ENCODE measurements at regions not wholly inside any gene's neighbourhood (a gene's known extent, or its start where the extent isn't known, plus 50 kb on each side); places are given as distances from the start of the nearest gene placed in this dataset.

DNA sequence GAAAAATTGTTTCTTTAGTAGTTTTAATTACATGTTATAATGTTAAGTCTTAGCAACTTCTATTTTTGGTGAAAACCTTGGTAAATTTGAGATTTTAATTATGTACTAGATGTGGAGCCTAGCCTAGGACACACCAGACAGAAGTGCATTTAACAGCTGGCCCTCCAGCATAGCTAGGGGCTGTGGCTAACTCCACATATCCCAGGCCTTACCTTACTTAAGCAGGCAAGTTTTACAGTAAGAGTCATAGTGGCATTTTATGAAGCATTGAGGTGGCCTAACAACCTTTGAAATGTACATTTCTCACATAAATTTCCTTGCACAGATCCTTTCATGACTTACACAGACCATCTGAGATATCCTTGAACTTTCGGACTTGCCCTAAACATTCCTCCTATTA, 71.6 kb upstream of the C4orf54 start:
- Histone ChIP-seq H2AK9ac (replicated peaks; ENCODE audit: low read depth, low read length, poor library complexity) (no peak overlapping the region), H3K27me3 (ENCODE audit: control insufficient read depth, insufficient read depth, low read length) (no peaks in the 10 kb centered on the region), H3K79me1 (ENCODE audit: low read depth in 1 of 2, low read length in 2 of 2) (no peaks in the 10 kb centered on the region), H3K4ac (ENCODE audit: low read depth, low read length) (no peak overlapping the region), H4K20me1 (ENCODE audit: insufficient read depth, low read length) (no peaks in the 10 kb centered on the region), H3K56ac (ENCODE audit: extremely low read depth, insufficient read depth, low read length) (no peak overlapping the region), H2BK20ac (ENCODE audit: low read depth, low read length) (no peak overlapping the region), H2AFZ (replicated peaks; ENCODE audit: low read length, poor library complexity) (no peak overlapping the region), H3K4me3 (ENCODE audit: insufficient read depth, low read depth, low read length) (no peak overlapping the region), H2BK120ac (ENCODE audit: low read depth, low read length) (no peak overlapping the region), H4K5ac (ENCODE audit: low read depth, low read length) (no peak overlapping the region), H3K14ac (replicated peaks; ENCODE audit: low read depth, low read length) (no peak overlapping the region), H3K9me1 (ENCODE audit: insufficient read depth, low read length) (no peaks in the 10 kb centered on the region), H3K27ac (ENCODE audit: insufficient read depth, low read length) (no peak overlapping the region), H2BK15ac (ENCODE audit: low read depth, low read length) (no peak overlapping the region), H3K4me2 (ENCODE audit: low read depth, low read length) (no peak overlapping the region), H3K18ac (ENCODE audit: low read depth, low read length) (no peak overlapping the region), H3K4me1 (ENCODE audit: control insufficient read depth, insufficient read depth, low read length) (peaks cover 1% of the 10 kb centered on the region; the same call in 1 of the 2 replicates), H2AK5ac (ENCODE audit: low read depth, low read length) (no peak overlapping the region), H4K8ac (ENCODE audit: low read depth in 2 of 2, low read length in 2 of 2) (no peak overlapping the region), H4K91ac (ENCODE audit: insufficient read depth, low read depth, low read length) (no peak overlapping the region), H2BK5ac (ENCODE audit: low read depth, low read length, poor library complexity, severe bottlenecking) (no peak overlapping the region), H3K9me3 (ENCODE audit: control insufficient read depth, insufficient read depth, low read length) (peaks cover 3% of the 10 kb centered on the region; the same call in 1 of the 2 replicates), H3K23ac (ENCODE audit: low read depth, low read length) (no peak overlapping the region), H3K36me3 (ENCODE audit: control insufficient read depth, insufficient read depth, low read length) (no peaks in the 10 kb centered on the region), H3K9ac (ENCODE audit: low read depth, low read length) (no peak overlapping the region)
- no peak for ATAC-seq (ENCODE audit: low read depth)
- in situ Hi-C loops (cut with MboI; ENCODE audit: low sequenced_read_pairs): no loop called here
- intact Hi-C loops (cut with micrococcal nuclease): no loop called here
- DNase-seq: no peak
- no TSS peak for BruUV-seq (replicated peaks)
- WGBS, 2 experiments (ENCODE audit: extremely low coverage in 2 of 2, insufficient read length in 1 of 2): no CpG with 5 or more reads among the region's 1 CpG
- TF ChIP-seq, protein P1, sequence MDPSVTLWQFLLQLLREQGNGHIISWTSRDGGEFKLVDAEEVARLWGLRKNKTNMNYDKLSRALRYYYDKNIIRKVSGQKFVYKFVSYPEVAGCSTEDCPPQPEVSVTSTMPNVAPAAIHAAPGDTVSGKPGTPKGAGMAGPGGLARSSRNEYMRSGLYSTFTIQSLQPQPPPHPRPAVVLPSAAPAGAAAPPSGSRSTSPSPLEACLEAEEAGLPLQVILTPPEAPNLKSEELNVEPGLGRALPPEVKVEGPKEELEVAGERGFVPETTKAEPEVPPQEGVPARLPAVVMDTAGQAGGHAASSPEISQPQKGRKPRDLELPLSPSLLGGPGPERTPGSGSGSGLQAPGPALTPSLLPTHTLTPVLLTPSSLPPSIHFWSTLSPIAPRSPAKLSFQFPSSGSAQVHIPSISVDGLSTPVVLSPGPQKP (IDR thresholded peaks at IDR 0.05; ENCODE audit: borderline replicate concordance, low read depth, low read length): no peak
- TF ChIP-seq RCOR1 (IDR thresholded peaks at IDR 0.05; ENCODE audit: insufficient replicate concordance, low read length) (no peak), MAFK (IDR thresholded peaks at IDR 0.05; ENCODE audit: low read depth, low read length) (no peak), FOS (IDR thresholded peaks at IDR 0.05; ENCODE audit: low read depth, low read length) (no peak)
- TF ChIP-seq, protein P2, sequence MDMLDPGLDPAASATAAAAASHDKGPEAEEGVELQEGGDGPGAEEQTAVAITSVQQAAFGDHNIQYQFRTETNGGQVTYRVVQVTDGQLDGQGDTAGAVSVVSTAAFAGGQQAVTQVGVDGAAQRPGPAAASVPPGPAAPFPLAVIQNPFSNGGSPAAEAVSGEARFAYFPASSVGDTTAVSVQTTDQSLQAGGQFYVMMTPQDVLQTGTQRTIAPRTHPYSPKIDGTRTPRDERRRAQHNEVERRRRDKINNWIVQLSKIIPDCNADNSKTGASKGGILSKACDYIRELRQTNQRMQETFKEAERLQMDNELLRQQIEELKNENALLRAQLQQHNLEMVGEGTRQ (IDR thresholded peaks at IDR 0.05; ENCODE audit: low read depth, low read length): no peak
- ChIA-PET POLR2A (ENCODE audit: unreplicated experiment) (no interaction called here), CTCF (no interaction called here)
- dilution Hi-C loops (cut with HindIII; ENCODE audit: low sequenced_read_pairs, unreplicated experiment): no loop called here

Measured in IMR-90 (cell line).